ENCODE measurements at regions not wholly inside any gene's neighbourhood (a gene's known extent, or its start where the extent isn't known, plus 50 kb on each side); places are given as distances from the start of the nearest gene placed in this dataset.
A peak's percentile ranks its signal among the peaks of the same experiment; 100 is the strongest.

GRCh38 chr7:18081617-18082016 is 54.0 kb upstream of the PRPS1L1 start:
- DNase-seq (ENCODE audit: low read depth): no peak

DNA sequence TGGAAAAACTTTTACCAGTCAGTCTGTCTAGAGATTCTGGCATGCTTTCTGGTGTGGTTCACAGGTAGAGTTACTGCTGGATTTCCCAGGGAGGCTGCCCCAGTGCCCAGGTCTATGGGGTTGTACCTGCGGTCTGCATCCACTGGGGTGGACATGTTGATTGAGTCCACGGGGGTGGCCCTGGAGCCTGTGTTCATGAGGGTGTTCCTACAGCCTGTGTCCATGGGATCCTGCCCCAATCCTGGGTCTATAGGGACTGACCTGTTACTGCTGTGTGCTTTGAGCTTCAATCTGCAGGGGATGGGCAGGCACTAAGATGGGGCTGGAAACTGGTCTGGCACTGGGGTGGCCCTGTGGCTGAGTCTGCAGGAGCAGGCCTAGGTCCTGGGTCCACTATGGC is 54.5 kb upstream of the PRPS1L1 start:
- no peak for DNase-seq (ENCODE audit: low read depth)

- DNase-seq (ENCODE audit: low read depth): peak; percentile 21
Measured at GRCh38 chr7:18086165-18087025, 58.7 kb upstream of the PRPS1L1 start.

DNA sequence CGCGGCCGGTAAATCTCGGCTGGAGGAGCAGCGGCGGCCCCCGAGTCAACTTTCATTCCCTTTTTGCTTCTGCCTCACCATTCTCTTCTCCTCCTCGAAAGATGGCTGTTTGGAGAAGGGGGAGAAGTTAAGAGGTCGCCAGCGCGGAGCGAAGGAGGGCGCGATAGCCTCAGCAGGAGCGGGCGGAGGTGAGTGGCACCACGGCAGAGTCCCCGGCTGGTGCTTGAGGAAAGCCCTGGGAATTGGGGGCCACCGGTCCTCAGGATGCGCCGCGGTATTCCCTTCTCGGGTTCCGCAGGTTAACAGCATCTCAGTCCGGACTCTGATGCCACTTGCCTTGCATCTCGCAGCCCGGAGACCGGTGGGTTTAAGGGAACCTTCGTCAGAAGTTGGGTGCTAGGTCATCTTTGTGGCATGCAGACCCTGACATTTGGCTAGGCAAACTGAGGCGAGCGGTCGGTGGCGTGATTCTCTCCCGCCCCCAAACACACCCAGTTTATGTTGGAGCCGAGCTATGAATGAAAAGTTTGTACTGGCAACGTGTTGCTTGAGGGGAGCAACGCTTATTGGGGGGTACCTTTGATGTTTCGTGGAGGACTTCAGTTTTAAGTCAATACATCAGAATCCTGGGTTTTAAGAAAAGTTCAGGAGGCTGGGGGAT is 59.5 kb upstream of the PRPS1L1 start:
- DNase-seq (ENCODE audit: low read depth): peak; percentile 3

DNA sequence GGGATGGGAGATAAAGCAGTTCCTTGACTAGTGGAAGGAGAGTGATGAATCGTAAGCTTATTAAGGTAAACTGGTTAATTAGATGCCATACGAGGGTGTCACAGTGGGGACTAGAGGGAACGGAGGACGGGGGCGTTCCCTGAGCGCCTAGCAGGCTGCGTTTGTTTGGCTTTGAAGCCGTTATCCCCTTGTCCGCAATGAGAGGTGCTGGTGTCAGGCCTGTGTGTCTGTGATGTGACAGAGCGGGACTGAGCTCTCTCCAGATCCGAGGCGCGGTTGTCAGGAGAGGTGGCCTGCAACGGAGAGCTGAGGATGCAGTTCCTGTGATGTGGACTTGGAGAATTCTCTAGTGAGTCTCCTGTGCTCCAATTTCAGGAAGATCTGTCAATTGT is 60.0 kb upstream of the PRPS1L1 start:
- no peak for DNase-seq (ENCODE audit: low read depth)

- DNase-seq (ENCODE audit: low read depth): no peak
Measured at GRCh38 chr7:18096087-18096486, 68.4 kb upstream of the PRPS1L1 start.

DNA sequence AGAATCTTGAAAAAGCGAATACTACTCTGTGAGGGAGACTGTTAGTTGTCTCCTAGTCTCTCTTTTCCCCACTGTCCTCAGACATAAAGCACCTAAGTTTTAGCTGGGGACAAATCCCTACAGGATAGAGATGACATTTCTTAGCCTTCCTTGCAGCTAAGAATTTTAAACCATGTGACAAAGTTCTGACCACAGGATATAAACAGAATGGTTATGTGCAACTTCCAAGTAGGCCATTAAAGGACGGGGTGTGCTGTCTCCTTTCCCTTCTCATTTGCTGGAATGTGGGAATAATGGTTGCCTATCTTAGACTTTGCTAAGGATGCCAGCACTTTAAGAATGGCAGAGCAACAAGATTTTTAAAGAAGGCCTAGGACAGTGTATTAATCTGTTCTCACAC is 74.9 kb upstream of the PRPS1L1 start:
- DNase-seq (ENCODE audit: low read depth): no peak

GRCh38 chr7:18103436-18104218 is 76.0 kb upstream of the PRPS1L1 start:
- no peak for DNase-seq (ENCODE audit: low read depth)

GRCh38 chr7:18109762-18110161 is 82.1 kb upstream of the PRPS1L1 start:
- DNase-seq (ENCODE audit: low read depth): no peak

- DNase-seq (ENCODE audit: low read depth): no peak
Measured at GRCh38 chr7:18116661-18117060, 89.0 kb upstream of the PRPS1L1 start.

GRCh38 chr7:18117482-18117881 is 89.8 kb upstream of the PRPS1L1 start:
- peak; percentile 38 for DNase-seq (ENCODE audit: low read depth)

GRCh38 chr7:18119985-18120384 is 92.3 kb upstream of the PRPS1L1 start:
- DNase-seq (ENCODE audit: low read depth): peak; percentile 16

- peak; percentile 1 for DNase-seq (ENCODE audit: low read depth)
Measured at GRCh38 chr7:18123508-18124239, 96.0 kb upstream of the PRPS1L1 start.

DNA sequence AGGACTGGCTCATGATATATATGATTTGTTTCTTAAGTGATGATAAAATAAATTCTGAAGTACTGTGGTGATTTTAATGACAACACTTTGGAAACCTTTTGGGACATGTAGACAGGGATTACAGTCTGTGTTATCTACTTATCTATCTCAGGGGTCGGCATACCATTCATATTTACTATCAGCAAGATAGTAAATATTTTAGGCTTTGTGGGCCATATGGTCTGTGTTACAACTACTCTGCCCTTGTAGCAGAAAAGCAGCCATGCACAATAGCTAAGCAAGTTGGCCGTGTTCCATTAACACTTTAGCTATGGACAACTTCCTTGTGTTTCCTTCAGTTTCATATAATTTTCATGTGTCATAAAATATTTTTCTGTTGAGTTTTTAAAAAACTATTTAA is 97.8 kb upstream of the PRPS1L1 start:
- DNase-seq (ENCODE audit: low read depth): no peak

- no peak for DNase-seq (ENCODE audit: low read depth)
Measured at GRCh38 chr7:18126281-18126680, 98.6 kb upstream of the PRPS1L1 start.

DNA sequence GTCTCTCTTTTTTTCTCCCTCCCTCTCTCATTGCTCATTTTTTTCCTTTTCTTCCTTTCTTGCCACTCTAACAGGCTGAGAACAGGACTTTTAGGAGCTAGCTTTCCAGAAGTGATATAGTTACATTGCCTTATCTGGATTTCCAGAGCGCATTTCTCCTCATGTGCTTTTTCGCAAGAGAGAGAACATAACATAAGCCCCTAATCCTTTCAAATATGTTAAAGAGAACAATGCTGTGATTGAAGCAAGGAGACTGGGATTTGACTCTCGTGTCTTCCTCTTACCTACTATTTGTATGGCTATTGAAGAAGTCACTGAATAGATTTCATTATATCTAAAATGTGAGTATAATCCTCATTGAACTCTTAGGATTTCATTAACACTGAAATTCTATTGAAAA is 101.2 kb upstream of the PRPS1L1 start:
- no peak for DNase-seq (ENCODE audit: low read depth)

DNA sequence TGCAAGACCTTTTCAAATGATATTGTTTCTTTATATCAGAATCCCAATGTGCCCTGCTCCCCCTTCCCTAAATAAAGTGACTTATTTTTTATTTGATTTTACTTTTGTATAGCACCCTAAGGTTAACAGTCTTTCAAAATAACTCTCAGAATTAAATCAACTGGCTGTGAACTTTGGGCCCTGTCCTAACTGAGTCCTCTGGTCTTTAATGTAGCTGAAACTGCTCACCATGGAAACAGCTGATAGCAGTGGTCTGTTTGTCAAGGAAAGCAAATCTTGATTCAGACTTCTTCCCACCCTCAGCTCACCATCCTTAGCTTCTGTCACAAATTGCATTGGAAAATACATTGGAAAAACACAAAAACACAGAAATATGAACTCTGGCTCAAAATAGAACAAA is 105.2 kb upstream of the PRPS1L1 start:
- DNase-seq (ENCODE audit: low read depth): no peak

GRCh38 chr7:18133921-18134320 is 106.3 kb upstream of the PRPS1L1 start:
- no peak for DNase-seq (ENCODE audit: low read depth)

DNA sequence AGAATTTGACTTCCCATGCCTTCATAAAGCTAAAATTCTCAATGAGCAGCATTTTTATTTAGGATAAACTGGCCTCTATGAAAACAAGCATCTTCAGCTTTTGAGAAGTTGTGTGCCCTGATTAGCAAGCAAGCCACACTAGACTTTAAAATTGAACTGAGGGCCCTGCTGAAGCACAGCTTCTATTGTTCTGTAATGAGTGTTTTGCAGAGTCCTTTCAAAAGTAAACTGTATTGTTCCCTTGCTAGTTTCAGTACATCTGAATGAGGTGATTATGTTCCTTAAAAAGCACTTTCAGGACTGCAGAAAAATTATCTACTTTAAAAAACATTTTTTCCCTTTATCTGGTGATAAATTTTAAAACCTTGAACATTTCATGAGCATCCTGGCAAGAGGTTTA is 113.3 kb upstream of the PRPS1L1 start:
- no peak for DNase-seq (ENCODE audit: low read depth)

DNA sequence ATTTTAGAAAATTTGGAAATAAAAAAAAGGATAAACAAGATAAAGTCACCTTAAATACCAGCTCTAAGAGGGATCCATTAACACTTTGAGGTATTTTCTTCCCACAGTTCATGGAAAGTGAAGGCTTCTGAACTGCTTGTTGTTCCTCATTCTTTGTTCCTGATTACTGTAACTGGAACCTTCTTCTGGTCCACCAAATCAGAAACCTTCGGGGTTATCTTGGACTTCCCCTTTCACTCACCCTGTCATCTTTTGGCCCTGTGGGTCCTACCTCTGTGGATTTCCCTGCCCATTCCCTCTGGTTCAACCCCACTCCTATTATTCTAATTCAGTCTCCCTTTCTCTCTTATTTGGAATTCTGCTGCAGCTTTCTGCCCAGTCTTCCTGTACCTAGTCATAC is 116.5 kb upstream of the PRPS1L1 start:
- DNase-seq (ENCODE audit: low read depth): no peak

- no peak for DNase-seq (ENCODE audit: low read depth)
Measured at GRCh38 chr7:18145160-18145559, 117.5 kb upstream of the PRPS1L1 start.

- DNase-seq (ENCODE audit: low read depth): peak; percentile 7
Measured at GRCh38 chr7:18151422-18151821, 123.8 kb upstream of the PRPS1L1 start.

Measured in HT1080 (cell line).